ENCODE measurements at regions not wholly inside any gene's neighbourhood (a gene's known extent, or its start where the extent isn't known, plus 50 kb on each side); places are given as distances from the start of the nearest gene placed in this dataset.

GRCh38 chr2:30396436-30397232, 50.4 kb upstream of the LCLAT1 start:
- no peak for TF ChIP-seq CTCF (optimal IDR thresholded peaks at IDR 0.05 in 1 of 3, IDR thresholded peaks at IDR 0.05 in 1 of 3, conservative IDR thresholded peaks at IDR 0.05 in 1 of 3; ENCODE audit: extremely low read depth in 1 of 3, insufficient read depth in 2 of 3, low read length in 3 of 3)
- no peak for TF ChIP-seq EZH2 (IDR thresholded peaks at IDR 0.05; ENCODE audit: low read length)

Data from keratinocyte (primary cell).